PC-9 (cell line): ENCODE measurements at regions not wholly inside any gene's neighbourhood (a gene's known extent, or its start where the extent isn't known, plus 50 kb on each side); places are given as distances from the start of the nearest gene placed in this dataset.

Source experiments
- BruUV-seq: library from RNA; stranded (reverse); fragments of 400-500 nt; replicated peaks from 2 replicates; lab custom pipeline; 2021; lab: Mats Ljungman, UMichigan
- CTCF ChIA-PET: fragments of 300-600 bp; sonication (Branson Sonifier 250); formaldehyde crosslinking; loops from one replicate; lab custom pipeline; 2022; ENCODE audit warnings: antibody characterized with exemption; lab: Charles Lee
- POLR2A ChIA-PET: fragments of 300-600 bp; sonication (Branson Sonifier 250); formaldehyde crosslinking; loops from one replicate; lab custom pipeline; 2022; ENCODE audit warnings: antibody characterized with exemption; ENCODE audit not compliant: unreplicated experiment; lab: Charles Lee
- DNase-seq, 2 experiments: peaks; one replicate each; pipeline versions ENCODE4 v3.0.0 to v3.0.0-alpha.2; 2015 to 2022; ENCODE audit warnings: mixed read lengths in 1 of 2
- H2AFZ ChIP-seq: fragments of 200-600 bp; sonication (generic); 2 replicates; pipeline ENCODE4 v1.8.1; 2017; ENCODE audit warnings: antibody characterized with exemption
- H3F3A ChIP-seq: fragments of 200-600 bp; sonication (generic); 2 replicates; pipeline ENCODE4 v1.8.1; 2017; ENCODE audit warnings: antibody characterized with exemption, mild to moderate bottlenecking, low read depth; ENCODE audit not compliant: insufficient read depth
- H3K27ac ChIP-seq: fragments of 200-600 bp; sonication (generic); 2 replicates; pipeline ENCODE4 v1.6.1; 2016; ENCODE audit warnings: mixed run types
- H3K27me3 ChIP-seq: fragments of 200-600 bp; sonication (generic); 2 replicates; pipeline ENCODE4 v1.6.1; 2016; ENCODE audit warnings: low read depth, mixed run types; ENCODE audit not compliant: insufficient read depth
- H3K36me3 ChIP-seq: fragments of 200-600 bp; sonication (generic); 2 replicates; pipeline ENCODE4 v1.6.1; 2016; ENCODE audit warnings: low read depth, mixed run types
- H3K4me1 ChIP-seq: fragments of 200-600 bp; sonication (generic); replicated peaks from 2 replicates; pipeline ENCODE4 v1.6.1; 2016; ENCODE audit warnings: mixed run types; ENCODE audit not compliant: insufficient read depth
- H3K4me2 ChIP-seq: fragments of 200-600 bp; sonication (generic); 2 replicates; pipeline ENCODE4 v1.6.1; 2017; ENCODE audit warnings: mixed run types
- H3K4me3 ChIP-seq: fragments of 200-600 bp; sonication (generic); 2 replicates; pipeline ENCODE4 v1.6.1; 2016; ENCODE audit warnings: mixed run types
- H3K79me2 ChIP-seq: fragments of 200-600 bp; sonication (generic); 2 replicates; pipeline ENCODE4 v1.6.1; 2017; ENCODE audit warnings: low read depth, mixed run types
- H3K9me2 ChIP-seq: fragments of 200-600 bp; sonication (generic); 2 replicates; pipeline ENCODE4 v1.8.1; 2017; ENCODE audit warnings: mild to moderate bottlenecking; ENCODE audit not compliant: insufficient read depth
- H3K9me3 ChIP-seq: fragments of 200-600 bp; sonication (generic); 2 replicates; pipeline ENCODE4 v1.8.1; 2016; ENCODE audit warnings: low read depth; ENCODE audit not compliant: insufficient read depth
- H4K20me1 ChIP-seq: fragments of 200-600 bp; sonication (generic); 2 replicates; pipeline ENCODE4 v1.8.1; 2017; ENCODE audit not compliant: insufficient read depth
- CTCF ChIP-seq: fragments of 200-600 bp; sonication (generic); conservative IDR thresholded peaks from 2 replicates; pipeline ENCODE4 v1.6.1; 2017; ENCODE audit warnings: mixed run types, antibody characterized with exemption, mild to moderate bottlenecking, moderate library complexity
- EZH2 ChIP-seq: fragments of 200-600 bp; sonication (generic); IDR thresholded peaks from 2 replicates; pipeline ENCODE4 v1.8.0; 2017; ENCODE audit warnings: antibody characterized with exemption, low read depth
- intact Hi-C: fragments of 100-400 bp; cut with micrococcal nuclease; formaldehyde crosslinking; loops from one replicate; pipeline ENCODE4 v1.10.0; 2022; ENCODE audit not compliant: unreplicated experiment

- CTCF ChIA-PET: no interaction called here
- no peaks in the 10 kb centered on the region for H3K36me3 ChIP-seq
- H3K4me3 ChIP-seq: no peak overlapping the region
- no peak overlapping the region for H3K4me2 ChIP-seq
- no peaks in the 10 kb centered on the region for H3K27me3 ChIP-seq
- no peaks in the 10 kb centered on the region for H3K79me2 ChIP-seq
- H3K9me3 ChIP-seq: no peaks in the 10 kb centered on the region
- H4K20me1 ChIP-seq: no peaks in the 10 kb centered on the region
- no TSS peak for BruUV-seq
- no peaks in the 10 kb centered on the region for H3F3A ChIP-seq
- TF ChIP-seq CTCF (no peak), EZH2 (no peak)
- intact Hi-C loops: no loop called here
- POLR2A ChIA-PET: no interaction called here
- no peak for DNase-seq
- H2AFZ ChIP-seq: no peak overlapping the region
- no peak overlapping the region for H3K27ac ChIP-seq
- H3K9me2 ChIP-seq: no peaks in the 10 kb centered on the region
- no peaks in the 10 kb centered on the region for H3K4me1 ChIP-seq
These were observed 155.7 kb upstream of the SH3BP4 start for GRCh38 chr2:234796045-234796591.

DNA sequence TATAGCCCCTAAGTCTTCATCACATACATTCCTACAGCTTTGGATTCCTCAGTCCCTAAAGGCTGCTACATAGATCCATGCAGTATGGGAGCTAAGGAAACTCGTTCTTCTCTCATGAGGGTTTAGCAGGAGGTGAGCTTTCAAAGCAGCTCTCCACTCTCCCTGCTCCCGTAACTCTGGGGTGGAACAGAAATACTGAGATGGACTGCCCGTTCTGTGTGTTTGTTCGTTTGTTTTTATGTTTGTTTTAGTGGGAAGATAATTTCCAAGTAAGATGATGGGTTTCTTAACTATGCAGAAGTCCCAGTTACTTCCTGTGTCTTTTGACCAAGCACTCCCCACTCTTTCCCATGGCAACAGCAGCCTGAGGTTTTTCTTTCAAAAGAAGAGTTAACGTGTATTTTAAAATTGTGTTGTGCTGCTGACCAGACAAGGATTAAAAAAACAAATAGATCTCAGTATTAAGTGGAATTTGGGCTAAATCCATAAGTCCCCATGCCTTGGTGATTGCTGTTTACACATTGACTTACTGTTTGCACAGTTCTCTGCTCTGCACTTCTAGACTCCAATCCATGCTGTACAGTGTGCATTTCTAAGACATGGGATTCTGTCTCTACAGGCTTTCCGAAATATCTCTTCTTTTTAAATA lies 156.4 kb upstream of the SH3BP4 start:
- Histone ChIP-seq H3K27me3 (no peaks in the 10 kb centered on the region), H3K9me3 (no peaks in the 10 kb centered on the region), H3K36me3 (no peaks in the 10 kb centered on the region), H4K20me1 (no peaks in the 10 kb centered on the region), H3K79me2 (no peaks in the 10 kb centered on the region), H3K27ac (no peak overlapping the region), H3K4me1 (no peaks in the 10 kb centered on the region), H3K4me3 (no peak overlapping the region), H3K9me2 (no peaks in the 10 kb centered on the region), H2AFZ (0 out of 2 replicates have a peak overlapping the region, but pooled peaks have one; percentile 25), H3K4me2 (no peak overlapping the region), H3F3A (no peaks in the 10 kb centered on the region)
- TF ChIP-seq CTCF (no peak), EZH2 (no peak)
- ChIA-PET CTCF (no interaction called here), POLR2A (no interaction called here)
- no peak for DNase-seq
- BruUV-seq: no TSS peak
- intact Hi-C loops: no loop called here

- TF ChIP-seq CTCF: no peak
- Histone ChIP-seq H3K79me2 (no peaks in the 10 kb centered on the region), H3K4me2 (no peak overlapping the region), H3K36me3 (no peaks in the 10 kb centered on the region), H2AFZ (no peak overlapping the region), H3K27me3 (no peaks in the 10 kb centered on the region), H3K4me3 (no peak overlapping the region), H3K9me3 (no peaks in the 10 kb centered on the region), H3K27ac (no peak overlapping the region), H3F3A (no peaks in the 10 kb centered on the region), H3K4me1 (no peaks in the 10 kb centered on the region), H3K9me2 (no peaks in the 10 kb centered on the region), H4K20me1 (no peaks in the 10 kb centered on the region)
- no peak for DNase-seq
- BruUV-seq: no TSS peak
- POLR2A ChIA-PET: no interaction called here
- intact Hi-C loops: no loop called here
- CTCF ChIA-PET: no interaction called here
These were observed 157.0 kb upstream of the SH3BP4 start for GRCh38 chr2:234794866-234795265.
